Thyroid gland (tissue), 4 donors: ENCODE measurements at regions not wholly inside any gene's neighbourhood (a gene's known extent, or its start where the extent isn't known, plus 50 kb on each side); places are given as distances from the start of the nearest gene placed in this dataset.

ENCODE experiments used
- POLR2A ChIP-seq, 2 donors: fragments of 450-650 bp; IDR thresholded peaks; one replicate each; pipeline ENCODE4 v1.6.1; 2017; ENCODE audit warnings: antibody characterized with exemption in 2 of 2, mild to moderate bottlenecking in 2 of 2, moderate library complexity in 1 of 2
- TF ChIP-seq, protein P1 (sequence below), 6 experiments: fragments of 200-600 bp in 3 of 6; fragments of 450-650 bp in 3 of 6; sonication (generic) in 3 of 6; IDR thresholded peaks; one replicate each; pipeline ENCODE4 v1.5.1; 2016 to 2019; ENCODE audit warnings: antibody characterized with exemption in 6 of 6, mild to moderate bottlenecking in 2 of 6, inconsistent platforms in 1 of 6, moderate library complexity in 1 of 6

DNA sequence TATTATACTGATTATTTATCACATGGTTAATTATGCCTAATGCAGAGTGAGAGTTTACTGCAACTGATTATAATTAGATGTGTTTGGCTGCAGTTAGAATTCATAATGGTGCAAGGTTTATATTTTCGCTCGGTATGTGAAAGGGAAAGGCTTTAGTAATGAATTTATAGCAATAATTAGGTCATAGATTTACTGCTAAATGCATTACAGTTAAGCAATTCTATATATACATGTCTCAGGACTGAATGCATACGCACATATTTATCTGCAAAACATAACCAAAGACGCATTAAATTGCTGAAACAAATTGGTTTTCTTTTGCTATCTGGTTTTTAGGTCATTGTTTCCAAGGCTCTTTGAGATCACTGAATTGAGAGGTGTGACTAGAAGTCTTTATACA lies 428.1 kb upstream of the PDE3A start:
- TF ChIP-seq, protein P1, sequence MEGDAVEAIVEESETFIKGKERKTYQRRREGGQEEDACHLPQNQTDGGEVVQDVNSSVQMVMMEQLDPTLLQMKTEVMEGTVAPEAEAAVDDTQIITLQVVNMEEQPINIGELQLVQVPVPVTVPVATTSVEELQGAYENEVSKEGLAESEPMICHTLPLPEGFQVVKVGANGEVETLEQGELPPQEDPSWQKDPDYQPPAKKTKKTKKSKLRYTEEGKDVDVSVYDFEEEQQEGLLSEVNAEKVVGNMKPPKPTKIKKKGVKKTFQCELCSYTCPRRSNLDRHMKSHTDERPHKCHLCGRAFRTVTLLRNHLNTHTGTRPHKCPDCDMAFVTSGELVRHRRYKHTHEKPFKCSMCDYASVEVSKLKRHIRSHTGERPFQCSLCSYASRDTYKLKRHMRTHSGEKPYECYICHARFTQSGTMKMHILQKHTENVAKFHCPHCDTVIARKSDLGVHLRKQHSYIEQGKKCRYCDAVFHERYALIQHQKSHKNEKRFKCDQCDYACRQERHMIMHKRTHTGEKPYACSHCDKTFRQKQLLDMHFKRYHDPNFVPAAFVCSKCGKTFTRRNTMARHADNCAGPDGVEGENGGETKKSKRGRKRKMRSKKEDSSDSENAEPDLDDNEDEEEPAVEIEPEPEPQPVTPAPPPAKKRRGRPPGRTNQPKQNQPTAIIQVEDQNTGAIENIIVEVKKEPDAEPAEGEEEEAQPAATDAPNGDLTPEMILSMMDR (IDR thresholded peaks at IDR 0.05) = no peak
- TF ChIP-seq POLR2A (IDR thresholded peaks at IDR 0.05) = no peak
